Liver (tissue), 7 donors: ENCODE measurements at regions not wholly inside any gene's neighbourhood (a gene's known extent, or its start where the extent isn't known, plus 50 kb on each side); places are given as distances from the start of the nearest gene placed in this dataset.

Source experiments
- DNase-seq: peaks from one replicate; pipeline ENCODE4 v3.0.0-alpha.2; 2017; ENCODE audit warnings: low spot score
- H3K27ac ChIP-seq, 2 donors: one replicate each; pipeline ENCODE4 v1.7.0; 2013; ENCODE audit warnings: inconsistent platforms in 2 of 2, low read length in 2 of 2, control low read depth in 1 of 2, low read depth in 1 of 2, mild to moderate bottlenecking in 1 of 2
- H3K27me3 ChIP-seq, 4 donors: one replicate each; pipeline versions ENCODE4 v1.6.1 to v1.7.0; 2013; ENCODE audit warnings: low read length in 3 of 4, inconsistent platforms in 1 of 4, mild to moderate bottlenecking in 1 of 4, moderate library complexity in 1 of 4; ENCODE audit not compliant: control insufficient read depth in 4 of 4, insufficient read depth in 4 of 4
- H3K36me3 ChIP-seq, 4 donors: one replicate each; pipeline versions ENCODE4 v1.6.1 to v1.7.0; 2013; ENCODE audit warnings: low read length in 3 of 4, mild to moderate bottlenecking in 3 of 4, low read depth in 1 of 4, moderate library complexity in 1 of 4; ENCODE audit not compliant: control insufficient read depth in 4 of 4, insufficient read depth in 3 of 4
- H3K4me1 ChIP-seq, 4 donors: one replicate each; pipeline versions ENCODE4 v1.6.1 to v1.7.0; 2013; ENCODE audit warnings: low read length in 3 of 4, mild to moderate bottlenecking in 3 of 4, moderate library complexity in 1 of 4; ENCODE audit not compliant: control insufficient read depth in 4 of 4, insufficient read depth in 4 of 4
- H3K4me3 ChIP-seq, 3 donors: one replicate each; pipeline versions ENCODE4 v1.6.1 to v1.7.0; 2013; ENCODE audit warnings: low read length in 3 of 3, control low read depth in 1 of 3, low read depth in 1 of 3, mild to moderate bottlenecking in 1 of 3
- H3K9ac ChIP-seq, 2 donors: one replicate each; pipeline ENCODE4 v1.7.0; 2013; ENCODE audit warnings: low read length in 2 of 2, mild to moderate bottlenecking in 2 of 2, moderate library complexity in 2 of 2, control low read depth in 1 of 2, low read depth in 1 of 2
- H3K9me3 ChIP-seq, 4 donors: one replicate each; pipeline versions ENCODE4 v1.6.1 to v1.7.0; 2013; ENCODE audit warnings: low read length in 3 of 4; ENCODE audit not compliant: control insufficient read depth in 4 of 4
- ATF3 ChIP-seq: IDR thresholded peaks from 2 replicates; pipeline ENCODE4 v1.6.1; 2016; ENCODE audit warnings: antibody characterized with exemption
- EGR1 ChIP-seq, 2 donors: IDR thresholded peaks; 2 replicates each; pipeline ENCODE4 v1.6.1; 2016 to 2018; ENCODE audit warnings: antibody characterized with exemption in 2 of 2, low read depth in 2 of 2
- FOXA1 ChIP-seq: IDR thresholded peaks from 2 replicates; pipeline ENCODE4 v1.6.1; 2016; ENCODE audit warnings: antibody characterized with exemption
- FOXA2 ChIP-seq: IDR thresholded peaks from 2 replicates; pipeline ENCODE4 v1.6.1; 2016; ENCODE audit warnings: antibody characterized with exemption
- GABPA ChIP-seq, 2 donors: IDR thresholded peaks in 1 of 2; conservative IDR thresholded peaks in 1 of 2; 2 replicates each; pipeline ENCODE4 v1.6.1; 2016; ENCODE audit warnings: antibody characterized with exemption in 2 of 2, mild to moderate bottlenecking in 1 of 2, moderate library complexity in 1 of 2
- HNF4A ChIP-seq, 2 donors: conservative IDR thresholded peaks; 2 replicates each; pipeline ENCODE4 v1.6.1; 2016; ENCODE audit warnings: antibody characterized with exemption in 2 of 2, mild to moderate bottlenecking in 2 of 2
- HNF4G ChIP-seq: IDR thresholded peaks from 2 replicates; pipeline ENCODE4 v1.6.1; 2016; ENCODE audit warnings: antibody characterized with exemption
- JUND ChIP-seq, 2 donors: IDR thresholded peaks; 2 replicates each; pipeline ENCODE4 v1.6.1; 2016; ENCODE audit warnings: antibody characterized with exemption in 2 of 2
- MAX ChIP-seq: IDR thresholded peaks from 2 replicates; pipeline ENCODE4 v1.6.1; 2016; ENCODE audit warnings: antibody characterized with exemption
- NR2F2 ChIP-seq: IDR thresholded peaks from 2 replicates; pipeline ENCODE4 v1.6.1; 2016; ENCODE audit warnings: antibody characterized with exemption
- RAD21 ChIP-seq, 2 donors: IDR thresholded peaks; 2 replicates each; pipeline ENCODE4 v1.6.1; 2016; ENCODE audit warnings: antibody characterized with exemption in 2 of 2, mild to moderate bottlenecking in 2 of 2
- REST ChIP-seq: IDR thresholded peaks from 2 replicates; pipeline ENCODE4 v1.6.1; 2016; ENCODE audit warnings: antibody characterized with exemption, mild to moderate bottlenecking
- RXRA ChIP-seq, 2 donors: IDR thresholded peaks; 2 replicates each; pipeline ENCODE4 v1.6.1; 2017 to 2018; ENCODE audit warnings: antibody characterized with exemption in 2 of 2, mild to moderate bottlenecking in 1 of 2
- SP1 ChIP-seq: IDR thresholded peaks from 2 replicates; pipeline ENCODE4 v1.6.1; 2018; ENCODE audit warnings: antibody characterized with exemption, mild to moderate bottlenecking
- TAF1 ChIP-seq: conservative IDR thresholded peaks from 2 replicates; pipeline ENCODE4 v1.6.1; 2016; ENCODE audit warnings: antibody characterized with exemption, mild to moderate bottlenecking
- YY1 ChIP-seq: IDR thresholded peaks from 2 replicates; pipeline ENCODE4 v1.6.1; 2016; ENCODE audit warnings: antibody characterized with exemption, mild to moderate bottlenecking
- ZBTB33 ChIP-seq: IDR thresholded peaks from 2 replicates; pipeline ENCODE4 v1.6.1; 2016; ENCODE audit warnings: antibody characterized with exemption
- WGBS: extraction: QIAGEN DNeasy Blood & Tissue Kit; methylation state at CpG from one replicate; pipeline ENCODE4 v1.1.7; 2013; 5-methylcytosine and 5-hydroxymethylcytosine counted together
- donor health status: healthy.
- donor health status: healthy.
- donor health status: healthy.
- donor health status: healthy.

GRCh38 chr6:74964871-74965441 is 240.9 kb downstream of the COL12A1 start:
- 43% methylated on average over 2 of the region's 2 CpGs for WGBS
- no peak for TF ChIP-seq SP1
- no peak for TF ChIP-seq FOXA2
- TF ChIP-seq TAF1, result no peak
- TF ChIP-seq NR2F2, result no peak
- TF ChIP-seq JUND (IDR thresholded peaks at IDR 0.05), result no peak
- no peak for TF ChIP-seq HNF4G
- TF ChIP-seq ZBTB33, result no peak
- no peak for TF ChIP-seq REST
- no peak for TF ChIP-seq HNF4A (conservative IDR thresholded peaks at IDR 0.05)
- no peak for TF ChIP-seq RXRA (IDR thresholded peaks at IDR 0.05)
- TF ChIP-seq GABPA (IDR thresholded peaks at IDR 0.05 in 1 of 2, conservative IDR thresholded peaks at IDR 0.05 in 1 of 2), result no peak
- DNase-seq, result no peak
- no peak overlapping the region for H3K27ac ChIP-seq
- H3K4me3 ChIP-seq, result no peak overlapping the region
- no peaks in the 10 kb centered on the region for H3K4me1 ChIP-seq
- no peaks in the 10 kb centered on the region for H3K27me3 ChIP-seq
- H3K9me3 ChIP-seq, result peaks cover 0 to 4% (median 0%) of the 10 kb centered on the region in 4 donors
- H3K36me3 ChIP-seq, result no peaks in the 10 kb centered on the region
- H3K9ac ChIP-seq, result no peak overlapping the region

- no peak for DNase-seq
- no peak overlapping the region for H3K9ac ChIP-seq
- TF ChIP-seq REST (no peak), FOXA1 (no peak), MAX (no peak), RAD21 (IDR thresholded peaks at IDR 0.05) (no peak), NR2F2 (no peak), YY1 (no peak), TAF1 (no peak), EGR1 (IDR thresholded peaks at IDR 0.05; ENCODE audit: low read depth in 2 of 2) (no peak), FOXA2 (no peak), ATF3 (no peak), HNF4A (conservative IDR thresholded peaks at IDR 0.05) (no peak)
- H3K36me3 ChIP-seq, result no peaks in the 10 kb centered on the region
- no peaks in the 10 kb centered on the region for H3K4me1 ChIP-seq
- no peaks in the 10 kb centered on the region for H3K27me3 ChIP-seq
- WGBS, result 80% methylated on average over 8 of the region's 8 CpGs
- no peak overlapping the region for H3K27ac ChIP-seq
- H3K4me3 ChIP-seq, result no peak overlapping the region
- no peaks in the 10 kb centered on the region for H3K9me3 ChIP-seq
These were observed 249.1 kb downstream of the COL12A1 start for GRCh38 chr6:74956559-74957428.
